Mesenchymal stem cell (in vitro differentiated cells and primary cell): ENCODE measurements at regions not wholly inside any gene's neighbourhood (a gene's known extent, or its start where the extent isn't known, plus 50 kb on each side); places are given as distances from the start of the nearest gene placed in this dataset.

Experiments used
- DNase-seq: peaks from one replicate; pipeline ENCODE4 v3.0.0-alpha.2; 2013
- H2AFZ ChIP-seq: one replicate; pipeline ENCODE4 v1.6.1; 2013; ENCODE audit warnings: low read depth, mild to moderate bottlenecking, control low read depth, inconsistent platforms, low read length, moderate library complexity
- H2AK5ac ChIP-seq: 2 replicates; pipeline ENCODE4 v1.6.1; 2013; ENCODE audit warnings: low read length, moderate library complexity, mild to moderate bottlenecking, inconsistent platforms; ENCODE audit not compliant: severe bottlenecking
- H2BK120ac ChIP-seq: one replicate; pipeline ENCODE4 v1.6.1; 2013; ENCODE audit warnings: low read depth, mild to moderate bottlenecking, inconsistent platforms, low read length, moderate library complexity
- H2BK12ac ChIP-seq, 2 experiments: one replicate each; pipeline ENCODE4 v1.6.1; 2013; ENCODE audit warnings: inconsistent platforms in 2 of 2, low read length in 2 of 2, mild to moderate bottlenecking in 2 of 2, moderate library complexity in 2 of 2, control low read depth in 1 of 2
- H2BK15ac ChIP-seq: one replicate; pipeline ENCODE4 v1.6.1; 2013; ENCODE audit warnings: mild to moderate bottlenecking, low read depth, inconsistent platforms; ENCODE audit not compliant: poor library complexity, severe bottlenecking
- H2BK5ac ChIP-seq: 2 replicates; pipeline ENCODE4 v1.6.1; 2013; ENCODE audit warnings: low read depth, mild to moderate bottlenecking, low read length, control low read depth, inconsistent platforms; ENCODE audit not compliant: poor library complexity, severe bottlenecking
- H3K14ac ChIP-seq, 2 experiments: one replicate each; pipeline ENCODE4 v1.6.1; 2013; ENCODE audit warnings: inconsistent platforms in 2 of 2, low read length in 2 of 2, control low read depth in 1 of 2, mild to moderate bottlenecking in 1 of 2, moderate library complexity in 1 of 2
- H3K18ac ChIP-seq, 2 experiments: one replicate each; pipeline ENCODE4 v1.6.1; 2013; ENCODE audit warnings: inconsistent platforms in 2 of 2, low read length in 2 of 2, control low read depth in 1 of 2, low read depth in 1 of 2, mild to moderate bottlenecking in 1 of 2
- H3K23ac ChIP-seq, 2 experiments: one replicate each; pipeline ENCODE4 v1.6.1; 2013; ENCODE audit warnings: inconsistent platforms in 2 of 2, low read length in 2 of 2, mild to moderate bottlenecking in 2 of 2, moderate library complexity in 2 of 2, control low read depth in 1 of 2
- H3K27ac ChIP-seq: 2 replicates; pipeline ENCODE4 v1.5.1; 2013; ENCODE audit warnings: mild to moderate bottlenecking, moderate library complexity, low read length, control low read depth, inconsistent platforms; ENCODE audit not compliant: poor library complexity, severe bottlenecking
- H3K27me3 ChIP-seq, 2 experiments: 2 replicates each; pipeline versions ENCODE4 v1.6.1 to v1.7.0; 2013; ENCODE audit warnings: low read length in 2 of 2, mild to moderate bottlenecking in 2 of 2, moderate library complexity in 2 of 2, control low read depth in 1 of 2, inconsistent platforms in 1 of 2; ENCODE audit not compliant: control insufficient read depth in 1 of 2, insufficient read depth in 1 of 2
- H3K36me3 ChIP-seq, 2 experiments: 2 replicates each; pipeline versions ENCODE4 v1.6.1 to v1.7.0; 2013; ENCODE audit warnings: low read length in 2 of 2, control low read depth in 1 of 2, inconsistent platforms in 1 of 2, low read depth in 1 of 2, mild to moderate bottlenecking in 1 of 2; ENCODE audit not compliant: insufficient read depth in 2 of 2, control insufficient read depth in 1 of 2
- H3K4ac ChIP-seq, 2 experiments: one replicate each; pipeline ENCODE4 v1.6.1; 2013; ENCODE audit warnings: inconsistent platforms in 2 of 2, low read length in 2 of 2, mild to moderate bottlenecking in 2 of 2, moderate library complexity in 2 of 2, control low read depth in 1 of 2, low read depth in 1 of 2
- H3K4me1 ChIP-seq: 2 replicates; pipeline ENCODE4 v1.6.1; 2013; ENCODE audit warnings: low read depth, low read length, control low read depth; ENCODE audit not compliant: control insufficient read depth, insufficient read depth
- H3K4me2 ChIP-seq: 2 replicates; pipeline ENCODE4 v1.6.1; 2013; ENCODE audit warnings: low read length, mild to moderate bottlenecking, inconsistent platforms; ENCODE audit not compliant: poor library complexity, severe bottlenecking
- H3K4me3 ChIP-seq, 2 experiments: 2 replicates each; pipeline versions ENCODE4 v1.5.1 to v1.7.0; 2013; ENCODE audit warnings: low read length in 2 of 2, mild to moderate bottlenecking in 2 of 2, control low read depth in 1 of 2, low read depth in 1 of 2; ENCODE audit not compliant: insufficient read depth in 1 of 2
- H3K79me1 ChIP-seq: replicated peaks from 2 replicates; pipeline ENCODE4 v1.6.1; 2013; ENCODE audit warnings: mild to moderate bottlenecking, control low read depth, low read length, inconsistent platforms; ENCODE audit not compliant: poor library complexity, severe bottlenecking
- H3K9ac ChIP-seq: 2 replicates; pipeline ENCODE4 v1.7.0; 2013; ENCODE audit warnings: mild to moderate bottlenecking, low read length, moderate library complexity
- H3K9me3 ChIP-seq: 2 replicates; pipeline ENCODE4 v1.7.0; 2013; ENCODE audit warnings: mild to moderate bottlenecking, low read length; ENCODE audit not compliant: control insufficient read depth
- H4K8ac ChIP-seq: one replicate; pipeline ENCODE4 v1.6.1; 2013; ENCODE audit warnings: inconsistent platforms, mild to moderate bottlenecking, low read length, moderate library complexity
- H4K91ac ChIP-seq: one replicate; pipeline ENCODE4 v1.6.1; 2013; ENCODE audit warnings: mild to moderate bottlenecking, low read length, inconsistent platforms
- whole genome bisulfite sequencing: methylation state at CpG from one replicate; pipeline ENCODE4 v1.1.7; 2013; ENCODE audit warnings: mixed read lengths; 5-methylcytosine and 5-hydroxymethylcytosine counted together

- H3K9ac ChIP-seq, result no peak overlapping the region
- WGBS, result 96% methylated on average over 3 of the region's 3 CpGs
- H3K9me3 ChIP-seq, result no peaks in the 10 kb centered on the region
- no peak overlapping the region for H2BK120ac ChIP-seq
- H3K14ac ChIP-seq, result no peak overlapping the region
- H3K4me2 ChIP-seq, result no peak overlapping the region
- H2BK15ac ChIP-seq, result no peak overlapping the region
- no peaks in the 10 kb centered on the region for H3K4me1 ChIP-seq
- no peaks in the 10 kb centered on the region for H3K27me3 ChIP-seq
- H2AFZ ChIP-seq, result no peak overlapping the region
- H4K91ac ChIP-seq, result no peak overlapping the region
- DNase-seq, result no peak
- no peak overlapping the region for H2AK5ac ChIP-seq
- H3K27ac ChIP-seq, result no peak overlapping the region
- no peak overlapping the region for H3K23ac ChIP-seq
- no peak overlapping the region for H2BK5ac ChIP-seq
- H3K36me3 ChIP-seq, result no peaks in the 10 kb centered on the region
- no peak overlapping the region for H4K8ac ChIP-seq
- no peak overlapping the region for H2BK12ac ChIP-seq
- H3K79me1 ChIP-seq, result no peaks in the 10 kb centered on the region
- H3K18ac ChIP-seq, result no peak overlapping the region
- no peak overlapping the region for H3K4ac ChIP-seq
- H3K4me3 ChIP-seq, result no peak overlapping the region
Observed at GRCh38 chr2:139480161-139480650, 700.0 kb upstream of the NXPH2 start.

- Histone ChIP-seq H3K36me3 (no peaks in the 10 kb centered on the region), H3K9ac (no peak overlapping the region), H3K4me3 (no peak overlapping the region), H3K27ac (no peak overlapping the region), H3K14ac (no peak overlapping the region), H2BK12ac (no peak overlapping the region), H3K79me1 (no peaks in the 10 kb centered on the region), H2AK5ac (no peak overlapping the region), H2BK15ac (no peak overlapping the region), H2AFZ (no peak overlapping the region), H4K8ac (no peak overlapping the region), H3K27me3 (no peaks in the 10 kb centered on the region), H3K4me1 (no peaks in the 10 kb centered on the region), H2BK5ac (no peak overlapping the region), H3K23ac (no peak overlapping the region), H3K18ac (no peak overlapping the region), H2BK120ac (no peak overlapping the region), H3K9me3 (no peaks in the 10 kb centered on the region), H3K4me2 (no peak overlapping the region), H4K91ac (no peak overlapping the region), H3K4ac (no peak overlapping the region)
- 100% methylated on average over 1 of the region's 3 CpGs for WGBS
- no peak for DNase-seq
Observed at GRCh38 chr2:139478165-139478914, 698.1 kb upstream of the NXPH2 start.

DNA sequence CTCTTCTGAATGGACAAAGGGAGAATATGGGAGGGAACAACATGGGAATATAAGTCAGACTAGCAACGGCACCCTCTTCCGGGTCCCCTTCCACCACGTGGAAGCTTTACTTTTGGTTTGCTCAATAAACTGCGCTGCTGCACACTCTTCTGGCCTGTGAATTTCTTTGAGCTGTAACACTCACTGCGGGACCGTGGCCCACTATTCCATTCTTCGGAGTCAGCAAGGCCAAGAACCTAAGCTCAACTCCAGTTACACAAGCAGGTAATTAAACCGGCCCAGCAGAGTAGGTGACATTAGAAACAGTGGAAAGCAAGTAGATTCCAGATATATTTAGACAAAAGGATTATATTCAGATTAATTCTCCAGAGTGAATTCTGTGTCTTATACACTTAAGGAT, 697.4 kb upstream of the NXPH2 start:
- no peak overlapping the region for H2BK120ac ChIP-seq
- no peaks in the 10 kb centered on the region for H3K36me3 ChIP-seq
- no peak overlapping the region for H2BK12ac ChIP-seq
- no peak overlapping the region for H2AFZ ChIP-seq
- no peaks in the 10 kb centered on the region for H3K27me3 ChIP-seq
- no peak overlapping the region for H3K27ac ChIP-seq
- H3K4ac ChIP-seq, result no peak overlapping the region
- no peaks in the 10 kb centered on the region for H3K9me3 ChIP-seq
- no peak overlapping the region for H3K23ac ChIP-seq
- no peak for DNase-seq
- H2AK5ac ChIP-seq, result no peak overlapping the region
- H2BK15ac ChIP-seq, result no peak overlapping the region
- no peak overlapping the region for H4K91ac ChIP-seq
- H4K8ac ChIP-seq, result no peak overlapping the region
- H3K4me3 ChIP-seq, result no peak overlapping the region
- H3K4me1 ChIP-seq, result no peaks in the 10 kb centered on the region
- no peak overlapping the region for H3K9ac ChIP-seq
- H3K79me1 ChIP-seq, result no peaks in the 10 kb centered on the region
- WGBS, result 92% methylated on average over 7 of the region's 8 CpGs
- no peak overlapping the region for H3K18ac ChIP-seq
- H3K14ac ChIP-seq, result no peak overlapping the region
- H3K4me2 ChIP-seq, result no peak overlapping the region
- H2BK5ac ChIP-seq, result no peak overlapping the region

GRCh38 chr2:139469985-139470384, 689.8 kb upstream of the NXPH2 start:
- H3K36me3 ChIP-seq, result no peaks in the 10 kb centered on the region
- H3K4ac ChIP-seq, result no peak overlapping the region
- H2BK120ac ChIP-seq, result no peak overlapping the region
- H3K4me3 ChIP-seq, result no peak overlapping the region
- WGBS, result no CpG with 5 or more reads among the region's 1 CpG
- no peak overlapping the region for H3K18ac ChIP-seq
- H3K9me3 ChIP-seq, result no peaks in the 10 kb centered on the region
- H3K23ac ChIP-seq, result no peak overlapping the region
- H3K27ac ChIP-seq, result no peak overlapping the region
- no peak overlapping the region for H2BK12ac ChIP-seq
- no peak overlapping the region for H4K91ac ChIP-seq
- H2AFZ ChIP-seq, result no peak overlapping the region
- H2BK5ac ChIP-seq, result no peak overlapping the region
- H3K9ac ChIP-seq, result no peak overlapping the region
- no peak overlapping the region for H2AK5ac ChIP-seq
- H3K14ac ChIP-seq, result no peak overlapping the region
- no peak overlapping the region for H3K4me2 ChIP-seq
- H3K79me1 ChIP-seq, result no peaks in the 10 kb centered on the region
- no peaks in the 10 kb centered on the region for H3K27me3 ChIP-seq
- H4K8ac ChIP-seq, result no peak overlapping the region
- DNase-seq, result no peak
- H2BK15ac ChIP-seq, result no peak overlapping the region
- no peaks in the 10 kb centered on the region for H3K4me1 ChIP-seq
